ENCODE measurements at regions not wholly inside any gene's neighbourhood (a gene's known extent, or its start where the extent isn't known, plus 50 kb on each side); places are given as distances from the start of the nearest gene placed in this dataset.
"Not testable (repeated sequence)": the region's sequence is repeated elsewhere in the genome, so short reads cannot be mapped to it uniquely, and the experiment has no call there.

GRCh38 chr15:66968806-66969596, 96.4 kb upstream of the SMAD3 start:
- no peak for DNase-seq

GRCh38 chr15:66974131-66974530, 91.3 kb upstream of the SMAD3 start:
- not testable (repeated sequence) for DNase-seq

GRCh38 chr15:66976106-66976640, 89.2 kb upstream of the SMAD3 start:
- not testable (repeated sequence) for DNase-seq

- not testable (repeated sequence) for DNase-seq
These were observed 85.1 kb upstream of the SMAD3 start for GRCh38 chr15:66980326-66980725.

GRCh38 chr15:66981771-66982170, 83.6 kb upstream of the SMAD3 start:
- DNase-seq, result no peak

- DNase-seq, result no peak
These were observed 83.2 kb upstream of the SMAD3 start for GRCh38 chr15:66982250-66982649.

- DNase-seq, result no peak
These were observed 82.6 kb upstream of the SMAD3 start for GRCh38 chr15:66982816-66983215.

- no peak for DNase-seq
These were observed 79.7 kb upstream of the SMAD3 start for GRCh38 chr15:66985653-66986052.

GRCh38 chr15:66986951-66987350, 78.5 kb upstream of the SMAD3 start:
- DNase-seq, result no peak

- no peak for DNase-seq
These were observed 72.3 kb upstream of the SMAD3 start for GRCh38 chr15:66993090-66993489.

- no peak for DNase-seq
These were observed 71.3 kb upstream of the SMAD3 start for GRCh38 chr15:66993874-66994696.

- DNase-seq, result no peak
These were observed 70.3 kb upstream of the SMAD3 start for GRCh38 chr15:66994927-66995656.

GRCh38 chr15:66996094-66996493, 69.3 kb upstream of the SMAD3 start:
- DNase-seq, result no peak

GRCh38 chr15:66997212-66997611, 68.2 kb upstream of the SMAD3 start:
- DNase-seq, result no peak

GRCh38 chr15:66998234-66998633, 67.2 kb upstream of the SMAD3 start:
- DNase-seq, result not testable (repeated sequence)

GRCh38 chr15:66999046-66999968, 66.1 kb upstream of the SMAD3 start:
- DNase-seq, result no peak

- DNase-seq, result no peak
These were observed 64.5 kb upstream of the SMAD3 start for GRCh38 chr15:67000896-67001295.

- DNase-seq, result no peak
These were observed 63.0 kb upstream of the SMAD3 start for GRCh38 chr15:67002368-67002767.

GRCh38 chr15:67003586-67003985, 61.8 kb upstream of the SMAD3 start:
- no peak for DNase-seq

GRCh38 chr15:67004142-67004541, 61.3 kb upstream of the SMAD3 start:
- DNase-seq, result no peak

- DNase-seq, result no peak
These were observed 60.0 kb upstream of the SMAD3 start for GRCh38 chr15:67005294-67005996.
